ENCODE measurements at regions not wholly inside any gene's neighbourhood (a gene's known extent, or its start where the extent isn't known, plus 50 kb on each side); places are given as distances from the start of the nearest gene placed in this dataset.
A peak's percentile ranks its signal among the peaks of the same experiment; 100 is the strongest.

- peaks cover 15% of the 10 kb centered on the region for H3K4me1 Mint-ChIP-seq (ENCODE audit: unreplicated experiment)
- no peak overlapping the region for H3K4me3 Mint-ChIP-seq
- H3K27ac Mint-ChIP-seq, result no peak overlapping the region
- no peaks in the 10 kb centered on the region for H3K9me3 Mint-ChIP-seq
- no peaks in the 10 kb centered on the region for H3K27me3 Mint-ChIP-seq
- no peak for TF ChIP-seq CTCF (conservative IDR thresholded peaks at IDR 0.05)
- DNase-seq (ENCODE audit: extremely low spot score, unreplicated experiment), result no peak
- no peaks in the 10 kb centered on the region for H3K36me3 Mint-ChIP-seq
These were observed 427.5 kb upstream of the PSMD7 start for GRCh38 chr16:73869126-73869525.

- Mint-ChIP-seq H3K36me3 (no peaks in the 10 kb centered on the region), H3K4me3 (no peak overlapping the region), H3K9me3 (no peaks in the 10 kb centered on the region), H3K4me1 (ENCODE audit: unreplicated experiment) (peaks cover 16% of the 10 kb centered on the region), H3K27me3 (peaks cover 3% of the 10 kb centered on the region), H3K27ac (no peak overlapping the region)
- no peak for TF ChIP-seq CTCF (conservative IDR thresholded peaks at IDR 0.05)
- no peak for DNase-seq (ENCODE audit: extremely low spot score, unreplicated experiment)
These were observed 431.7 kb upstream of the PSMD7 start for GRCh38 chr16:73864868-73865267.

- no peak for DNase-seq (ENCODE audit: extremely low spot score, unreplicated experiment)
- H3K27me3 Mint-ChIP-seq, result peaks cover 3% of the 10 kb centered on the region
- no peaks in the 10 kb centered on the region for H3K36me3 Mint-ChIP-seq
- H3K4me1 Mint-ChIP-seq (ENCODE audit: unreplicated experiment), result peaks cover 17% of the 10 kb centered on the region
- no peaks in the 10 kb centered on the region for H3K9me3 Mint-ChIP-seq
- no peak overlapping the region for H3K27ac Mint-ChIP-seq
- TF ChIP-seq CTCF (conservative IDR thresholded peaks at IDR 0.05), result no peak
- no peak overlapping the region for H3K4me3 Mint-ChIP-seq
These were observed 438.3 kb upstream of the PSMD7 start for GRCh38 chr16:73858326-73858725.

GRCh38 chr16:73853968-73854367 is 442.6 kb upstream of the PSMD7 start:
- H3K27me3 Mint-ChIP-seq, result no peaks in the 10 kb centered on the region
- H3K4me3 Mint-ChIP-seq, result no peak overlapping the region
- H3K4me1 Mint-ChIP-seq (ENCODE audit: unreplicated experiment), result peaks cover 5% of the 10 kb centered on the region
- H3K9me3 Mint-ChIP-seq, result peaks cover 7% of the 10 kb centered on the region
- no peak for DNase-seq (ENCODE audit: extremely low spot score, unreplicated experiment)
- no peak overlapping the region for H3K27ac Mint-ChIP-seq
- no peak for TF ChIP-seq CTCF (conservative IDR thresholded peaks at IDR 0.05)
- no peaks in the 10 kb centered on the region for H3K36me3 Mint-ChIP-seq

GRCh38 chr16:73852561-73852960 is 444.1 kb upstream of the PSMD7 start:
- no peak for DNase-seq (ENCODE audit: extremely low spot score, unreplicated experiment)
- TF ChIP-seq CTCF (conservative IDR thresholded peaks at IDR 0.05), result no peak
- H3K4me3 Mint-ChIP-seq, result no peak overlapping the region
- H3K27ac Mint-ChIP-seq, result no peak overlapping the region
- H3K27me3 Mint-ChIP-seq, result no peaks in the 10 kb centered on the region
- no peaks in the 10 kb centered on the region for H3K36me3 Mint-ChIP-seq
- H3K4me1 Mint-ChIP-seq (ENCODE audit: unreplicated experiment), result peaks cover 12% of the 10 kb centered on the region
- H3K9me3 Mint-ChIP-seq, result peaks cover 7% of the 10 kb centered on the region

- H3K36me3 Mint-ChIP-seq, result no peaks in the 10 kb centered on the region
- H3K4me1 Mint-ChIP-seq (ENCODE audit: unreplicated experiment), result peaks cover 8% of the 10 kb centered on the region
- H3K4me3 Mint-ChIP-seq, result no peak overlapping the region
These were observed 447.6 kb upstream of the PSMD7 start for GRCh38 chr16:73848993-73849392.

More at GRCh38 chr16:73848993-73849392, 447.6 kb upstream of the PSMD7 start:
- H3K9me3 Mint-ChIP-seq, result peaks cover 7% of the 10 kb centered on the region
- DNase-seq (ENCODE audit: extremely low spot score, unreplicated experiment), result no peak
- no peak for TF ChIP-seq CTCF (conservative IDR thresholded peaks at IDR 0.05)
- H3K27me3 Mint-ChIP-seq, result no peaks in the 10 kb centered on the region
- H3K27ac Mint-ChIP-seq, result peak overlapping the region; percentile 38
